Jurkat, Clone E6-1 (cell line): ENCODE measurements at regions not wholly inside any gene's neighbourhood (a gene's known extent, or its start where the extent isn't known, plus 50 kb on each side); places are given as distances from the start of the nearest gene placed in this dataset.
A peak's percentile ranks its signal among the peaks of the same experiment; 100 is the strongest.
"Not testable (repeated sequence)": the region's sequence is repeated elsewhere in the genome, so short reads cannot be mapped to it uniquely, and the experiment has no call there.

ENCODE experiments used
- DNase-seq: peaks from one replicate; pipeline ENCODE4 v3.0.0-alpha.2; 2011; ENCODE audit warnings: low read depth, low spot score
- H3K4me3 ChIP-seq: 2 replicates; pipeline ENCODE4 v1.5.1; 2011; ENCODE audit warnings: mild to moderate bottlenecking, low read length, control low read depth, moderate library complexity

GRCh38 chr21:15586752-15587427, 142.9 kb upstream of the USP25 start:
- no peak for DNase-seq
- no peak overlapping the region for H3K4me3 ChIP-seq

- no peak overlapping the region for H3K4me3 ChIP-seq
- peak; percentile 24 for DNase-seq
Measured at GRCh38 chr21:15592271-15592860, 137.4 kb upstream of the USP25 start.

- no peak overlapping the region for H3K4me3 ChIP-seq
- no peak for DNase-seq
Measured at GRCh38 chr21:15592957-15593356, 136.8 kb upstream of the USP25 start.

GRCh38 chr21:15601390-15601789, 128.4 kb upstream of the USP25 start:
- DNase-seq: no peak
- no peak overlapping the region for H3K4me3 ChIP-seq

GRCh38 chr21:15604413-15604812, 125.4 kb upstream of the USP25 start:
- no peak overlapping the region for H3K4me3 ChIP-seq
- DNase-seq: no peak

- no peak overlapping the region for H3K4me3 ChIP-seq
Measured at GRCh38 chr21:15614766-15615165, 115.0 kb upstream of the USP25 start.

GRCh38 chr21:15616864-15617574, 112.8 kb upstream of the USP25 start:
- no peak for DNase-seq
- no peak overlapping the region for H3K4me3 ChIP-seq

More at GRCh38 chr21:15614766-15615165, 115.0 kb upstream of the USP25 start:
- DNase-seq: no peak

GRCh38 chr21:15617964-15618363, 111.8 kb upstream of the USP25 start:
- DNase-seq: no peak
- H3K4me3 ChIP-seq: no peak overlapping the region

- DNase-seq: no peak
- no peak overlapping the region for H3K4me3 ChIP-seq
Measured at GRCh38 chr21:15620892-15621291, 108.9 kb upstream of the USP25 start.

- H3K4me3 ChIP-seq: no peak overlapping the region
- no peak for DNase-seq
Measured at GRCh38 chr21:15624646-15625045, 105.1 kb upstream of the USP25 start.

- H3K4me3 ChIP-seq: no peak overlapping the region
- DNase-seq: no peak
Measured at GRCh38 chr21:15625363-15625762, 104.4 kb upstream of the USP25 start.

GRCh38 chr21:15626031-15626430, 103.8 kb upstream of the USP25 start:
- no peak for DNase-seq
- H3K4me3 ChIP-seq: no peak overlapping the region

GRCh38 chr21:15627011-15627410, 102.8 kb upstream of the USP25 start:
- no peak overlapping the region for H3K4me3 ChIP-seq
- DNase-seq: no peak

GRCh38 chr21:15627823-15628222, 102.0 kb upstream of the USP25 start:
- no peak overlapping the region for H3K4me3 ChIP-seq
- no peak for DNase-seq

GRCh38 chr21:15631342-15631741, 98.4 kb upstream of the USP25 start:
- no peak for DNase-seq
- no peak overlapping the region for H3K4me3 ChIP-seq

GRCh38 chr21:15634541-15634940, 95.2 kb upstream of the USP25 start:
- not testable (repeated sequence) for DNase-seq, H3K4me3 ChIP-seq

- no peak for DNase-seq
Measured at GRCh38 chr21:15638856-15639549, 90.8 kb upstream of the USP25 start.

GRCh38 chr21:15640113-15640512, 89.7 kb upstream of the USP25 start:
- not testable (repeated sequence) for DNase-seq, H3K4me3 ChIP-seq

More at GRCh38 chr21:15638856-15639549, 90.8 kb upstream of the USP25 start:
- H3K4me3 ChIP-seq: no peak overlapping the region

- H3K4me3 ChIP-seq: no peak overlapping the region
- DNase-seq: no peak
Measured at GRCh38 chr21:15644489-15644888, 85.3 kb upstream of the USP25 start.

GRCh38 chr21:15645830-15646229, 84.0 kb upstream of the USP25 start:
- no peak for DNase-seq
- no peak overlapping the region for H3K4me3 ChIP-seq
